Astrocyte (in vitro differentiated cells and primary cell): ENCODE measurements at regions not wholly inside any gene's neighbourhood (a gene's known extent, or its start where the extent isn't known, plus 50 kb on each side); places are given as distances from the start of the nearest gene placed in this dataset.

Experiments used
- DNase-seq: peaks from one replicate; pipeline ENCODE4 v3.0.0-alpha.2; 2010; ENCODE audit warnings: low read depth
- FAIRE-seq: peaks from 2 replicates; lab custom pipeline; 2011; peaks lifted over from hg19 to GRCh38; lab: Jason Lieb, UNC
- H2AFZ ChIP-seq: 2 replicates; pipeline ENCODE4 v1.6.0; 2012; ENCODE audit warnings: low read depth, low read length, inconsistent platforms
- H3K27ac ChIP-seq: 2 replicates; pipeline ENCODE4 v1.5.1; 2011; ENCODE audit warnings: low read depth, low read length, inconsistent platforms
- H3K27me3 ChIP-seq: 2 replicates; pipeline ENCODE4 v1.6.0; 2011; ENCODE audit warnings: low read length, inconsistent platforms; ENCODE audit not compliant: insufficient read depth
- H3K36me3 ChIP-seq: 2 replicates; pipeline ENCODE4 v1.5.1; 2011; ENCODE audit warnings: low read length, inconsistent platforms; ENCODE audit not compliant: insufficient read depth
- H3K4me1 ChIP-seq: 2 replicates; pipeline ENCODE4 v1.5.1; 2011; ENCODE audit warnings: low read length, inconsistent platforms; ENCODE audit not compliant: insufficient read depth
- H3K4me2 ChIP-seq: 2 replicates; pipeline ENCODE4 v1.6.0; 2012; ENCODE audit warnings: low read length, inconsistent platforms
- H3K4me3 ChIP-seq: 2 replicates; pipeline ENCODE4 v1.5.1; 2011; ENCODE audit warnings: low read depth, mild to moderate bottlenecking, low read length, inconsistent platforms; ENCODE audit not compliant: insufficient read depth
- H3K79me2 ChIP-seq: 2 replicates; pipeline ENCODE4 v1.6.0; 2012; ENCODE audit warnings: mild to moderate bottlenecking, low read length, inconsistent platforms; ENCODE audit not compliant: insufficient read depth
- H3K9ac ChIP-seq: 2 replicates; pipeline ENCODE4 v1.6.0; 2012; ENCODE audit warnings: mild to moderate bottlenecking, low read length, inconsistent platforms
- H3K9me3 ChIP-seq: 2 replicates; pipeline ENCODE4 v1.5.1; 2012; ENCODE audit warnings: low read depth, mild to moderate bottlenecking, low read length, inconsistent platforms; ENCODE audit not compliant: insufficient read depth
- H4K20me1 ChIP-seq: 2 replicates; pipeline ENCODE4 v1.6.0; 2012; ENCODE audit warnings: low read length, inconsistent platforms; ENCODE audit not compliant: insufficient read depth
- H3K27ac Mint-ChIP-seq: one replicate; pipeline ENCODE4 v1.8.0; 2021; ENCODE audit warnings: mild to moderate bottlenecking, mixed read lengths; ENCODE audit not compliant: unreplicated experiment
- H3K27me3 Mint-ChIP-seq: one replicate; pipeline ENCODE4 v1.8.0; 2021; ENCODE audit warnings: low read depth, mixed read lengths; ENCODE audit not compliant: unreplicated experiment
- H3K36me3 Mint-ChIP-seq: one replicate; pipeline ENCODE4 v1.8.0; 2021; ENCODE audit warnings: low read depth, mixed read lengths; ENCODE audit not compliant: unreplicated experiment
- H3K4me1 Mint-ChIP-seq: one replicate; pipeline ENCODE4 v1.8.0; 2021; ENCODE audit warnings: low read depth, mixed read lengths; ENCODE audit not compliant: unreplicated experiment
- H3K4me3 Mint-ChIP-seq: one replicate; pipeline ENCODE4 v1.8.0; 2021; ENCODE audit warnings: mild to moderate bottlenecking, moderate library complexity, mixed read lengths; ENCODE audit not compliant: unreplicated experiment
- H3K9me3 Mint-ChIP-seq: one replicate; pipeline ENCODE4 v1.8.0; 2021; ENCODE audit warnings: mild to moderate bottlenecking, mixed read lengths; ENCODE audit not compliant: unreplicated experiment
- CTCF ChIP-seq: IDR thresholded peaks from 2 replicates; pipeline ENCODE4 v1.5.1; 2011; ENCODE audit warnings: low read depth, mild to moderate bottlenecking, inconsistent platforms, low read length, moderate library complexity; ENCODE audit not compliant: insufficient read depth
- EZH2 ChIP-seq: IDR thresholded peaks from 2 replicates; pipeline ENCODE4 v1.6.1; 2012; ENCODE audit warnings: mild to moderate bottlenecking, low read length, inconsistent platforms; ENCODE audit not compliant: insufficient read depth

- no peaks in the 10 kb centered on the region for H3K9me3 Mint-ChIP-seq
- H3K79me2 ChIP-seq = no peaks in the 10 kb centered on the region
- no peak overlapping the region for H2AFZ ChIP-seq
- no peak overlapping the region for H3K27ac Mint-ChIP-seq
- no peak overlapping the region for H3K4me2 ChIP-seq
- peaks cover 25% of the 10 kb centered on the region for H3K4me1 Mint-ChIP-seq
- no peaks in the 10 kb centered on the region for H4K20me1 ChIP-seq
- DNase-seq (peak; percentile 44), FAIRE-seq (no peak)
- H3K4me3 Mint-ChIP-seq = no peak overlapping the region
- no peak for TF ChIP-seq CTCF
- no peak overlapping the region for H3K9ac ChIP-seq
- no peaks in the 10 kb centered on the region for H3K36me3 Mint-ChIP-seq
- no peaks in the 10 kb centered on the region for H3K9me3 ChIP-seq
- no peaks in the 10 kb centered on the region for H3K4me1 ChIP-seq
- no peaks in the 10 kb centered on the region for H3K27me3 ChIP-seq
- H3K27ac ChIP-seq = no peak overlapping the region
- no peaks in the 10 kb centered on the region for H3K27me3 Mint-ChIP-seq
- no peak overlapping the region for H3K4me3 ChIP-seq
- no peaks in the 10 kb centered on the region for H3K36me3 ChIP-seq
Observed at GRCh38 chr2:176392249-176392648, 123.0 kb downstream of the MTX2 start.

- no peak overlapping the region for H3K27ac ChIP-seq
- TF ChIP-seq CTCF = no peak
- no peak for TF ChIP-seq EZH2
- H4K20me1 ChIP-seq = no peaks in the 10 kb centered on the region
Observed at GRCh38 chr2:176392744-176393414, 123.6 kb downstream of the MTX2 start.

GRCh38 chr2:176395273-176395854, 126.1 kb downstream of the MTX2 start:
- Mint-ChIP-seq H3K36me3 (no peaks in the 10 kb centered on the region), H3K27me3 (no peaks in the 10 kb centered on the region), H3K4me3 (no peak overlapping the region), H3K9me3 (no peaks in the 10 kb centered on the region), H3K27ac (no peak overlapping the region), H3K4me1 (peaks cover 22% of the 10 kb centered on the region)
- no peaks in the 10 kb centered on the region for H3K79me2 ChIP-seq
- no peak for FAIRE-seq
- no peaks in the 10 kb centered on the region for H4K20me1 ChIP-seq
- H3K27me3 ChIP-seq = no peaks in the 10 kb centered on the region
- no peak overlapping the region for H3K27ac ChIP-seq
- peak; percentile 10 for DNase-seq
- H3K4me3 ChIP-seq = no peak overlapping the region
- no peak overlapping the region for H3K9ac ChIP-seq
- H2AFZ ChIP-seq = no peak overlapping the region
- no peaks in the 10 kb centered on the region for H3K36me3 ChIP-seq
- H3K4me2 ChIP-seq = no peak overlapping the region
- TF ChIP-seq CTCF (no peak), EZH2 (no peak)
- H3K9me3 ChIP-seq = no peaks in the 10 kb centered on the region
- H3K4me1 ChIP-seq = peaks cover 3% of the 10 kb centered on the region

More at GRCh38 chr2:176392744-176393414, 123.6 kb downstream of the MTX2 start:
- H3K27me3 ChIP-seq = no peaks in the 10 kb centered on the region
- FAIRE-seq (no peak), DNase-seq (no peak)
- H3K9me3 ChIP-seq = no peaks in the 10 kb centered on the region
- no peak overlapping the region for H3K4me3 ChIP-seq
- H3K4me1 ChIP-seq = no peaks in the 10 kb centered on the region
- no peaks in the 10 kb centered on the region for H3K36me3 Mint-ChIP-seq
- H3K27me3 Mint-ChIP-seq = no peaks in the 10 kb centered on the region
- H3K4me3 Mint-ChIP-seq = no peak overlapping the region
- no peak overlapping the region for H3K4me2 ChIP-seq
- H3K9me3 Mint-ChIP-seq = no peaks in the 10 kb centered on the region
- H2AFZ ChIP-seq = no peak overlapping the region
- no peaks in the 10 kb centered on the region for H3K36me3 ChIP-seq
- no peaks in the 10 kb centered on the region for H3K79me2 ChIP-seq
- H3K4me1 Mint-ChIP-seq = peaks cover 25% of the 10 kb centered on the region
- H3K9ac ChIP-seq = no peak overlapping the region
- H3K27ac Mint-ChIP-seq = no peak overlapping the region
